Endodermal cell (in vitro differentiated cells): ENCODE measurements at regions not wholly inside any gene's neighbourhood (a gene's known extent, or its start where the extent isn't known, plus 50 kb on each side); places are given as distances from the start of the nearest gene placed in this dataset.

Source experiments
- DNase-seq: peaks from one replicate; pipeline ENCODE4 v3.0.0-alpha.2; 2017
- H3K27ac ChIP-seq: 2 replicates; pipeline ENCODE4 v1.5.1; 2013; ENCODE audit warnings: mild to moderate bottlenecking, low read depth, low read length, moderate library complexity
- H3K27me3 ChIP-seq: 2 replicates; pipeline ENCODE4 v1.6.1; 2013; ENCODE audit warnings: mild to moderate bottlenecking, low read length, moderate library complexity; ENCODE audit not compliant: insufficient read depth, control insufficient read depth, poor library complexity, severe bottlenecking
- H3K36me3 ChIP-seq: 2 replicates; pipeline ENCODE4 v1.7.0; 2013; ENCODE audit warnings: mild to moderate bottlenecking, low read length, moderate library complexity; ENCODE audit not compliant: control insufficient read depth, insufficient read depth
- H3K4me1 ChIP-seq: one replicate; pipeline ENCODE4 v1.7.0; 2013; ENCODE audit warnings: low read length; ENCODE audit not compliant: control insufficient read depth, insufficient read depth
- H3K4me3 ChIP-seq: 2 replicates; pipeline ENCODE4 v1.5.1; 2013; ENCODE audit warnings: mild to moderate bottlenecking, low read length, moderate library complexity
- H3K9ac ChIP-seq: 2 replicates; pipeline ENCODE4 v1.6.1; 2013; ENCODE audit warnings: mild to moderate bottlenecking, low read length, moderate library complexity; ENCODE audit not compliant: poor library complexity, severe bottlenecking; ENCODE audit errors: extremely low read depth
- H3K9me3 ChIP-seq: 2 replicates; pipeline ENCODE4 v1.6.1; 2013; ENCODE audit warnings: mild to moderate bottlenecking, low read length, moderate library complexity; ENCODE audit not compliant: control insufficient read depth
- H3K27ac Mint-ChIP-seq: 2 replicates; pipeline ENCODE4 v1.8.0; 2020; ENCODE audit warnings: mixed read lengths
- H3K27me3 Mint-ChIP-seq: 2 replicates; pipeline ENCODE4 v1.8.0; 2021; ENCODE audit warnings: mild to moderate bottlenecking, mixed read lengths; ENCODE audit not compliant: insufficient read depth
- H3K36me3 Mint-ChIP-seq: 2 replicates; pipeline ENCODE4 v1.8.0; 2020; ENCODE audit warnings: low read depth, mixed read lengths
- H3K4me1 Mint-ChIP-seq: 2 replicates; pipeline ENCODE4 v1.8.0; 2020; ENCODE audit warnings: mixed read lengths
- H3K4me3 Mint-ChIP-seq: 2 replicates; pipeline ENCODE4 v1.8.0; 2020; ENCODE audit warnings: mild to moderate bottlenecking, moderate library complexity, mixed read lengths
- H3K9me3 Mint-ChIP-seq: 2 replicates; pipeline ENCODE4 v1.8.0; 2020; ENCODE audit warnings: mild to moderate bottlenecking, mixed read lengths
- CTCF ChIP-seq: fragments of 200-600 bp; sonication (generic); conservative IDR thresholded peaks from 2 replicates; pipeline ENCODE4 v1.5.0; 2021; ENCODE audit warnings: antibody characterized with exemption, mild to moderate bottlenecking
- WGBS, 2 experiments: methylation state at CpG; one replicate each; pipeline versions ENCODE4 v1.1.5 to v1.1.7; 2013; ENCODE audit warnings: missing lambda C conversion rate in 2 of 2, mixed read lengths in 1 of 2; ENCODE audit not compliant: insufficient coverage in 1 of 2, insufficient read length in 1 of 2; 5-methylcytosine and 5-hydroxymethylcytosine counted together

GRCh38 chr12:23211384-23212320 lies 586.7 kb downstream of the ETNK1 start:
- Histone ChIP-seq H3K27ac (no peak overlapping the region), H3K27me3 (no peaks in the 10 kb centered on the region), H3K36me3 (no peaks in the 10 kb centered on the region), H3K9me3 (peaks cover 35% of the 10 kb centered on the region), H3K4me3 (no peak overlapping the region), H3K4me1 (no peaks in the 10 kb centered on the region), H3K9ac (no peak overlapping the region)
- no peak overlapping the region for H3K27ac Mint-ChIP-seq
- H3K9me3 Mint-ChIP-seq = peaks cover 30% of the 10 kb centered on the region
- 94 to 96% methylated on average over 7 of the region's 7 CpGs for WGBS, 2 experiments
- no peaks in the 10 kb centered on the region for H3K4me1 Mint-ChIP-seq
- DNase-seq = no peak
- no peaks in the 10 kb centered on the region for H3K27me3 Mint-ChIP-seq
- H3K36me3 Mint-ChIP-seq = peaks cover 9% of the 10 kb centered on the region
- TF ChIP-seq CTCF = no peak
- no peak overlapping the region for H3K4me3 Mint-ChIP-seq

GRCh38 chr12:23217158-23217557 lies 592.2 kb downstream of the ETNK1 start:
- no peaks in the 10 kb centered on the region for H3K4me1 ChIP-seq
- H3K9me3 ChIP-seq = peaks cover 34% of the 10 kb centered on the region
- peaks cover 9% of the 10 kb centered on the region for H3K36me3 Mint-ChIP-seq
- DNase-seq = no peak
- peak overlapping the region; percentile 20 for H3K4me3 ChIP-seq
- no peak overlapping the region for H3K27ac Mint-ChIP-seq
- peaks cover 8% of the 10 kb centered on the region for H3K4me1 Mint-ChIP-seq
- H3K36me3 ChIP-seq = no peaks in the 10 kb centered on the region
- H3K4me3 Mint-ChIP-seq = no peak overlapping the region
- TF ChIP-seq CTCF = peak; percentile 30
- H3K27me3 Mint-ChIP-seq = no peaks in the 10 kb centered on the region
- no peak overlapping the region for H3K27ac ChIP-seq
- no peaks in the 10 kb centered on the region for H3K27me3 ChIP-seq
- peaks cover 36% of the 10 kb centered on the region for H3K9me3 Mint-ChIP-seq
- no peak overlapping the region for H3K9ac ChIP-seq

GRCh38 chr12:23217667-23218066 lies 592.7 kb downstream of the ETNK1 start:
- H3K27ac Mint-ChIP-seq = no peak overlapping the region
- no peak for DNase-seq
- no peak overlapping the region for H3K4me3 Mint-ChIP-seq
- no peaks in the 10 kb centered on the region for H3K27me3 ChIP-seq
- peaks cover 36% of the 10 kb centered on the region for H3K9me3 Mint-ChIP-seq
- H3K9me3 ChIP-seq = peaks cover 34% of the 10 kb centered on the region
- no peak for TF ChIP-seq CTCF
- 91 to 100% methylated on average over 1 to 2 of the region's 2 CpGs for WGBS, 2 experiments
- H3K27ac ChIP-seq = no peak overlapping the region
- H3K4me3 ChIP-seq = no peak overlapping the region
- H3K36me3 ChIP-seq = no peaks in the 10 kb centered on the region
- peaks cover 8% of the 10 kb centered on the region for H3K4me1 Mint-ChIP-seq
- no peak overlapping the region for H3K9ac ChIP-seq
- peaks cover 9% of the 10 kb centered on the region for H3K36me3 Mint-ChIP-seq
- no peaks in the 10 kb centered on the region for H3K27me3 Mint-ChIP-seq
- H3K4me1 ChIP-seq = no peaks in the 10 kb centered on the region
